GM23338 (cell line): ENCODE measurements at regions not wholly inside any gene's neighbourhood (a gene's known extent, or its start where the extent isn't known, plus 50 kb on each side); places are given as distances from the start of the nearest gene placed in this dataset.

Experiments
- ATAC-seq: fragments of 200-7000 bp; cut with Tn5 transposase; 3 replicates; pipeline ENCODE4 v1.9.1; 2020
- DNase-seq: peaks from one replicate; pipeline ENCODE4 v3.0.0-alpha.2; 2015; ENCODE audit warnings: low spot score
- H2AFZ ChIP-seq: fragments of 200-600 bp; sonication (generic); 2 replicates; pipeline ENCODE4 v1.8.0; 2016; ENCODE audit warnings: antibody characterized with exemption, mild to moderate bottlenecking, moderate library complexity
- H3F3A ChIP-seq: fragments of 200-600 bp; sonication (generic); replicated peaks from 2 replicates; pipeline ENCODE4 v1.8.0; 2017; ENCODE audit warnings: antibody characterized with exemption, mixed run types, low read depth
- H3K27ac ChIP-seq: fragments of 200-600 bp; sonication (generic); 2 replicates; pipeline ENCODE4 v1.6.1; 2016; ENCODE audit warnings: low read depth
- H3K27me3 ChIP-seq: fragments of 200-600 bp; sonication (generic); 2 replicates; pipeline ENCODE4 v1.8.0; 2016; ENCODE audit warnings: mild to moderate bottlenecking, mixed run types, moderate library complexity; ENCODE audit not compliant: insufficient read depth
- H3K36me3 ChIP-seq: fragments of 200-600 bp; sonication (generic); 2 replicates; pipeline ENCODE4 v1.8.0; 2016; ENCODE audit warnings: mild to moderate bottlenecking; ENCODE audit not compliant: insufficient read depth
- H3K4me1 ChIP-seq: fragments of 200-600 bp; sonication (generic); 2 replicates; pipeline ENCODE4 v1.8.0; 2016; ENCODE audit warnings: mild to moderate bottlenecking, moderate library complexity; ENCODE audit not compliant: insufficient read depth
- H3K4me2 ChIP-seq: fragments of 200-600 bp; sonication (generic); 2 replicates; pipeline ENCODE4 v1.7.1; 2017; ENCODE audit warnings: mixed run types
- H3K4me3 ChIP-seq: fragments of 200-600 bp; sonication (generic); 2 replicates; pipeline ENCODE4 v1.6.1; 2016; ENCODE audit warnings: mixed run types
- H3K79me2 ChIP-seq: fragments of 200-600 bp; sonication (generic); replicated peaks from 2 replicates; pipeline ENCODE4 v1.8.0; 2017; ENCODE audit warnings: mild to moderate bottlenecking; ENCODE audit not compliant: insufficient read depth
- H3K9me2 ChIP-seq: fragments of 200-600 bp; sonication (generic); 2 replicates; pipeline ENCODE4 v1.8.0; 2017; ENCODE audit not compliant: insufficient read depth
- H4K20me1 ChIP-seq: fragments of 200-600 bp; sonication (generic); replicated peaks from 2 replicates; pipeline ENCODE4 v1.8.0; 2017; ENCODE audit warnings: mild to moderate bottlenecking; ENCODE audit not compliant: insufficient read depth
- H3K27ac Mint-ChIP-seq: 2 replicates; pipeline ENCODE4 v1.8.0; 2020; ENCODE audit warnings: inconsistent platforms, mild to moderate bottlenecking, moderate library complexity, mixed read lengths
- H3K27me3 Mint-ChIP-seq: 3 replicates; pipeline ENCODE4 v1.8.0; 2022; ENCODE audit warnings: low read depth, mild to moderate bottlenecking, moderate library complexity, mixed read lengths, inconsistent platforms; ENCODE audit not compliant: insufficient read depth, poor library complexity
- H3K36me3 Mint-ChIP-seq: 3 replicates; pipeline ENCODE4 v1.8.0; 2021; ENCODE audit warnings: low read depth, mild to moderate bottlenecking, inconsistent platforms, moderate library complexity, mixed read lengths
- H3K4me1 Mint-ChIP-seq: 3 replicates; pipeline ENCODE4 v1.8.0; 2020; ENCODE audit warnings: mild to moderate bottlenecking, inconsistent platforms, mixed read lengths
- H3K4me3 Mint-ChIP-seq: 3 replicates; pipeline ENCODE4 v1.8.0; 2021; ENCODE audit warnings: moderate library complexity, mild to moderate bottlenecking, inconsistent platforms, mixed read lengths
- H3K9me3 Mint-ChIP-seq: 3 replicates; pipeline ENCODE4 v1.8.0; 2020; ENCODE audit warnings: moderate library complexity, mild to moderate bottlenecking, inconsistent platforms, mixed read lengths
- CREB1 ChIP-seq: fragments of 250-450 bp; sonication (Bioruptor Pico); IDR thresholded peaks from 2 replicates; pipeline ENCODE4 v1.5.0; 2020; ENCODE audit warnings: low read depth, mild to moderate bottlenecking, moderate library complexity
- CTCF ChIP-seq, 2 experiments: fragments of 200-600 bp in 1 of 2; sonication (generic) in 1 of 2; conservative IDR thresholded peaks; 2 replicates each; pipeline versions ENCODE4 v1.5.1 to v1.6.1; 2016 to 2017; ENCODE audit warnings: antibody characterized with exemption in 2 of 2, low read depth in 2 of 2, mild to moderate bottlenecking in 2 of 2, moderate library complexity in 1 of 2
- ETS1 ChIP-seq: IDR thresholded peaks from 2 replicates; pipeline ENCODE4 v1.6.1; 2016; ENCODE audit warnings: antibody characterized with exemption
- EZH2 ChIP-seq: fragments of 200-600 bp; sonication (generic); IDR thresholded peaks from one replicate; pipeline ENCODE4 v1.8.0; 2017; ENCODE audit warnings: antibody characterized with exemption, mild to moderate bottlenecking, low read depth; ENCODE audit not compliant: unreplicated experiment
- EZH2phosphoT487 ChIP-seq: fragments of 200-600 bp; sonication (generic); IDR thresholded peaks from one replicate; pipeline ENCODE4 v1.8.1; 2018; ENCODE audit warnings: antibody characterized with exemption; ENCODE audit not compliant: unreplicated experiment
- JUNB ChIP-seq: IDR thresholded peaks from one replicate; pipeline ENCODE4 v1.6.1; 2016; ENCODE audit warnings: antibody characterized with exemption; ENCODE audit not compliant: unreplicated experiment
- NANOG ChIP-seq: IDR thresholded peaks from 2 replicates; pipeline ENCODE4 v1.6.1; 2016; ENCODE audit warnings: antibody characterized with exemption, borderline replicate concordance
- POLR2AphosphoS5 ChIP-seq: IDR thresholded peaks from 2 replicates; pipeline ENCODE4 v1.6.1; 2016; ENCODE audit warnings: antibody characterized with exemption, low read depth
- REST ChIP-seq: IDR thresholded peaks from one replicate; pipeline ENCODE4 v1.6.1; 2018; ENCODE audit warnings: antibody characterized with exemption; ENCODE audit not compliant: unreplicated experiment
- STAT1 ChIP-seq: IDR thresholded peaks from one replicate; pipeline ENCODE4 v1.6.1; 2016; ENCODE audit warnings: antibody characterized with exemption; ENCODE audit not compliant: unreplicated experiment
- ZNF331 ChIP-seq: fragments of 250-450 bp; sonication (Bioruptor Pico); IDR thresholded peaks from 2 replicates; pipeline ENCODE4 v1.5.0; 2020; ENCODE audit warnings: low read depth, mild to moderate bottlenecking, moderate library complexity
- ZNF462 ChIP-seq: fragments of 250-450 bp; sonication (Bioruptor Pico); IDR thresholded peaks from 2 replicates; pipeline ENCODE4 v1.5.0; 2020; ENCODE audit warnings: mild to moderate bottlenecking, moderate library complexity

GRCh38 chr5:40355181-40355580 is 324.5 kb upstream of the PTGER4 start (continued):
- TF ChIP-seq NANOG (no peak), POLR2AphosphoS5 (no peak), EZH2phosphoT487 (no peak), CREB1 (no peak)

- H3K4me3 Mint-ChIP-seq = no peak overlapping the region
- Histone ChIP-seq H3K4me2 (no peak overlapping the region), H3F3A (no peaks in the 10 kb centered on the region), H3K4me3 (no peak overlapping the region), H4K20me1 (no peaks in the 10 kb centered on the region), H3K9me2 (peaks cover 7% of the 10 kb centered on the region; the same call in 1 of the 2 replicates), H3K27me3 (no peaks in the 10 kb centered on the region), H2AFZ (no peak overlapping the region), H3K79me2 (no peaks in the 10 kb centered on the region), H3K4me1 (no peaks in the 10 kb centered on the region), H3K36me3 (no peaks in the 10 kb centered on the region), H3K27ac (no peak overlapping the region)
- ATAC-seq = no peak
- H3K27me3 Mint-ChIP-seq = no peaks in the 10 kb centered on the region
- H3K9me3 Mint-ChIP-seq = no peaks in the 10 kb centered on the region
- DNase-seq = no peak
- no peak for TF ChIP-seq CREB1
- no peak for TF ChIP-seq CTCF (conservative IDR thresholded peaks at IDR 0.05; ENCODE audit: low read depth in 2 of 2)
- TF ChIP-seq EZH2phosphoT487 = no peak
- TF ChIP-seq NANOG = no peak
- no peak for TF ChIP-seq POLR2AphosphoS5
- TF ChIP-seq JUNB = no peak
- TF ChIP-seq ZNF331 (CRISPR knock-in tag) = no peak
- TF ChIP-seq STAT1 = no peak
- TF ChIP-seq ZNF462 (CRISPR knock-in tag) = no peak
- TF ChIP-seq ETS1 = no peak
- no peak for TF ChIP-seq EZH2
- TF ChIP-seq REST = no peak
- H3K4me1 Mint-ChIP-seq = no peaks in the 10 kb centered on the region
- no peaks in the 10 kb centered on the region for H3K36me3 Mint-ChIP-seq
- no peak overlapping the region for H3K27ac Mint-ChIP-seq
Measured at GRCh38 chr5:40354171-40354570, 325.5 kb upstream of the PTGER4 start.
